ENCODE measurements at regions not wholly inside any gene's neighbourhood (a gene's known extent, or its start where the extent isn't known, plus 50 kb on each side); places are given as distances from the start of the nearest gene placed in this dataset.

DNA sequence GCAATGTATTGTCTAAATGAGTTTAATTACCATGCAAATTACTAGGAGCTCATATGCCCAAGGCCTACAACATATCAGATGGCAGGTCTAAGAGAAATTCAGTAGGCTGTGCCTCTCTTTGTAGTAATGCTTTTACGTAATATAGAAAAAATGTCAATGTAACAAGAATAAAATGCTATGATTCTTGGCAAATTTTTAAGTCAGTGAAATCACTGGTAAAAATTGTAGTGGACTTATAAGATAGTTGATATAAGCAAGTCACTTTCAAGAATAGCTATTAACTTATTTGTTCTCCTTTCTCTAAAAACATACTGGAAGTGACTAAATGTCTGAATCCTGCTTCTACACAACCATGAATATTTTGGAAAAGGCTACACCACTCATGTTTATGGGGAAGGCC is 707.8 kb downstream of the TUSC7 start:
- peak; percentile 26 for DNase-seq

DNA sequence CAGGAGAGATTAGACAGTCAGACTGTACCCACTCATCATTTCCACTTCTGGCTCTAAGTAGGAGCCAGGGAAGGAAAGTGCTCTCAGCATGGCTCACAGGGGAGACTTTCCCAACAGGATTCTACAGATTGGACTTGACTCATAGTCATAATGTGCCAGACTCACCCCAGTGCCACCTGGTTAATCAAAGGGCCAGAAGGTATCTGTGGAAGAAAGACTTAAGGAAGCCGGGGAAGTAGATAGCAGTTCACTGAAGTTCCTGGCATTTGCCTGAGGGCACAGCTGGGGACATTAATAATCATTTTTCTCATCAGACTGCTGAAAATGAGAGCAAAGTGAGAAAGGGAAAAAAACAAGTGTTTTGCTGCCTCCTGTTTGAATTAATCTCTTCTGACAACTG is 717.5 kb downstream of the TUSC7 start:
- DNase-seq: no peak

DNA sequence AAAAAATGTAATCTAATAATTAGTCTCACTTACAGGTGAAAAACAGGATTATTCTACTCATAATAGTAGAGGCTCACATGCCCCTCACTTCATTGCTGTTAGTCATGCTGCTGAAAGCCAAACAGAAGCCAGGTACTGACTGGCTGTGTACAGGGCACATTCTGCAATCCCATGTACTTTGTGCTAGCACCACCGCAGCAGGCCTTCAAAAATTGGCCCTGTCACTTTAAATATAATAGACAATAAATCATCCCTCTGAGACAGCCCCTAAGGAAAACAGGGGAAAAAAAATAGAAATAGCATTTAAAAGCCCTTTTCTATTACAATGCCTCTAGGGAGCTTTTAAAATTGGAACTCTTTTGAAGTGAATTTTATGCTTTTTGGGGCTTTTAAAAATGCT is 723.8 kb downstream of the TUSC7 start:
- DNase-seq: no peak

DNA sequence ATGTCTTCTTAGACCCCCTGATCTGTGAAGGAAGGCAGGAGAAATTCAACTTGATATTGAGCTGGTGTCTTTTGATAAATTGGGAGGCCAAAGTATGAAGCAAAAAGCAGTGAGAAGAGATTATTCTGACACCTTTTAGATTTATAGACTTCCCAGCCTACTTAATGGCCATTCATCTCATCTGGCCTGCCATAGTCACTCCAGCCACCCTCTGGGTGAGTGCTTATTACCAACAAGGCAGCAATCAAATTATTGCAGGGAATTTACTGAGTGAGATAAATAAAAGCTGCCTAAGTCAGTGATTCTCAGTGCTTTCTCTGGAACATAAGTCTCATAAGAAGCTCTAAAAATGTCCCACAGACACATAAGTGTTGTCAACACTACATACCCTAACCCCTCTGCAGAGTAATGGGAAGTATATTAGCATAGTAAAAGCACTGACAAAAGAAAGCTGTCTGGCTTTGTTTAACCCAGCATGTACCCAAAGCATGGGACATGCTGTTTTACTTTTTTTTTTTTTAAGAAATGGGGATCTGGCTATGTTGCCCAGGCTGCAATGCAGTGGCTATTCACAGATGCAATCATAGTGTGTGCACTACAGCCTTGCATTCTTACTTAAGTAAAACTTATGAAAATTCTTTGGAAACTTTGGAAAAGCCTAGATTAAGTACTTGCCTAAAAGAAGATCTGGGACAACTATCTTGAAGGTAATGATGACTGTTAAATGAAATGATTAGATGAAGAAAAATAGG is 725.3 kb downstream of the TUSC7 start:
- no peak for DNase-seq

DNA sequence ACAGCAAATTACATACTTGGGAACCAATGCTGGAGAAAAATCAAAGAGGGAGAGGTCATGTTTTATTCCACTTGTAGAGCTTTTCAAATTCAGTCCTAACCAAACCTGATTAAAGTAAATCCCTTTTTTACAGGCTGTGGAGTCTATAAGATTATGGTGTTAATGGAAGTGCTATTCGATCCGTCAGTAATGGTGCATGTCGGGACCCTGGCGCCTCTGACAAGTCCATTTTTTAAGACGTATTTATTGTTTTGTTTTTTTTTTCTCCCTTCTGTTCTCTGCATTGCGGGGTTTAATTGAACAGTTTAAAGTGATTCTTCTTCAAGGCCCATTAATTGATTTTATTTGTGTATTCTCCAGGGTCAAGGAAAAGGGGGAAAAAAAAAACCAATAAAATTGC is 725.9 kb downstream of the TUSC7 start:
- DNase-seq: no peak

DNA sequence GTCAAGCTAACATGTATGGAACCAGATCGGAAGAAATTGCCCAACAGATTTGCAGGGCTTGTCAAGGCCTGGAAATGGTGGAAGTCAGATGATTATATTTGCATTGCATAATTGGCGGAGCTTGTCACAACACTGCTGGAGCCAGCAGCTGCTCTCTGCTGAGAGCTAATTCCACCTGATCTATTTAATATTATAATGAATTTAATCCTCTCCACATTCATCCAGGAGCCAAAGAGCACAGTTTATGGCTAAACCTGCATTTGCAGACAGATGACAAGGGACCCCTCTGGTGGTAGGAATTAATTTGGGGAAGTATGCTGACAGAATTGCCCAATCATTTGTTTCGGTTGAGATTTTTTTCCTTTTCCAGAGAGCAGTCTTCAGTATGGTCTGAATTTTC is 730.2 kb downstream of the TUSC7 start:
- DNase-seq: peak; percentile 31

DNA sequence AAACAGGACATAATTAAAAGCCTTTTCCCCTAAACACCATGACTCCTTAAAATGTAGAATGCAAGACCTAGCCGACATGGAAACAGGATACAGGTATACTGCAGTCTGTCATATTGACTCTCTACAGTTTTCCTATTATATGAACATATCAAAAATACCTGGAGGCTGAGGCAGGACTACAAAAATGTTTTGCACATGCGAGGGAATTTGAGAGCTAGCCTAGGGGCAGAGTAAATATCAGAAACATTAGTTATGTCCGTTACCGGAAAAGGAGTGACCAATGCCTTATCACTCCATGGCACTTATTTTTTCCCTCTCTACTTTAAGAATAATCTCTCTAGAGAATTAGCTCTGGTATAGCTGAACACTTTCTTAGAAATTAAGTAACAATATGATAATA is 732.3 kb downstream of the TUSC7 start:
- DNase-seq: no peak

DNA sequence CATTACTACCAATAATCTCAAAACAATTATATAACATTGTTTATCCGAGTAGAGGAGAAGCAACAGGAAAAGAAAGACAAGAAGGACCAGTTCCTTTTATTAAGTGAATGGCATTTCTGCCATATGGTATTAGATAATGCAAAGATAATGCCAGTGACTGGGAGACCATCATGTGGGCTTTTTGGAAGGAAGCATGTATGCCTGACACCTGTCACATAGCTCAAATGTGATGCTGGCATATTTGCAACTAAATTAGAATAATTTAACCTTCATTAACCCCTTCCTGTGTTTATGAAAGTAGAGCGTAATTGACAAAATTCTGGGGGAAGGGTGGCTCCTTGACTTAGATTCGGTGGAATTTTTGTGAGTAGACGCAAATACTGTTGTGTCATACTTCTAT is 733.0 kb downstream of the TUSC7 start:
- DNase-seq: no peak

DNA sequence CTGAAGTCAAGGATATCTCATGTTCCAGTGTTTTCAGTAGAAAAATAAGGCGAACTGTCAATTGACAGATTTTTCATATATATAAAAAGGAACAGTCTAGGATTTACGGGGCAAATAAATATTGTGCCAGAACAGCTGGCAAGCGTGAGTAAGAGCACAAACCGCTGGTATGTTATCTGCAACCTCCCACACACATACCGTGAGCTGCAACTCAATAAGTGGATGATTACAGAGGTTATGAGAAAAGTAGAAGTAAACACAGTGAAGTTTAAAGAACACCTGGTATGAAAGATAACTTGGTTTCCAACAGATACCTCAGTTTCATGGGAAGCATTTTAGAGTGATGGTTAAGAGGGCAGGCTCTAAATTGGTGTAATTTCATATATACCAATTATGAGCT is 733.4 kb downstream of the TUSC7 start:
- DNase-seq: no peak

DNA sequence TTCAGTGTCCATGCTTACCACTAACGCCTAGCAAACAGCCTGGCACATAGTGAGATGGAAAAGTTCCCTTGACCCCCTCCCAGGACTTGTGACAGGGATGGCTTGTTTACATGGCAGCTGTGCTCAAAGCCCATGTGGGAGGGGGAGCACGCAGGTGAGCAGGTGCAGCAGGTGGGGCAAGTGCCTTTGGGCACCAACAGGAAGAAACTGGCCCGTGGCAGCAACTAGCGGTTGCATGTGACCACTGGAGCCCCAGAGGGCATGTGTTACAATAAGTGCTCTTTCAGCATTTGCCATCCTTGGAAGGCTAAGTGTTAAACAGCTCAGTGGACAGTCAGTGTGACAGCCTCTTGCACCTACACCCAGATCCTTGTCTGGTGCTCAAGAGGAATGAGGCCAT is 734.6 kb downstream of the TUSC7 start:
- no peak for DNase-seq

DNA sequence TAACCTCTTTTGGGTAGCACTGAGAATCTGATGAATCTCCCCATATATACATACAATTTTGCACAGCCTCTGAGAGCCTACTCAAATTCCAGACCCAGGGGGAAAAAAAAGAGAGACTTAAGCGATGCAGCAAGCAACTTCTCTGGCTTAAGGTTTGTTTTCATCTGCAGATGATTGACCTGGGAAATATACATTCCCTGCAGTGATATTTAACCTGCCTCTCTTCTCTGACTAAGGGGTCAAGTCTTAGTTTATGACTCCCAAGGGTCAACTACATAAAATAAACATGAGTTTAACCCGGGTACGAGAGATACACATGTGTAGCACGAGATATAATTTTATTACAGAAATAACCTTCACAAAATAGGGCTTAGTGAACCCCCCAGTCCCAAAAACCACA is 737.8 kb downstream of the TUSC7 start:
- DNase-seq: no peak

DNA sequence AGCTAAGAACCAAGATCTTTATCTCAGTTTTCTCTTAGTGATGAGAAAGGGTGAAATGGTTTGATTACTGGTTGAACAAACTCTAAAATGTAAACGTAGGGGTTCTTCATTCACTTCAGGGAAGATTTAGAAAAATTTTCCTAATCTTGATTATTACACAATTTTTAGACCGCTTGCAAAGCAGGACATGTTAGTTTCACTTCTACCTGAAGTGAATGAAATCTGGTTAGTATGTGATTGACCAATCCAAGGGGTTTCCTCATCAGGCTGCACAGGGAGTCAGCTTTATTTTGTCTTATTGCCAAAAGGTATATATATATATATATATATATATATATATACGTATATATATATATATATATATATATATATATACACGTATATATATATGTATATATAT is 740.4 kb downstream of the TUSC7 start:
- no peak for DNase-seq

DNA sequence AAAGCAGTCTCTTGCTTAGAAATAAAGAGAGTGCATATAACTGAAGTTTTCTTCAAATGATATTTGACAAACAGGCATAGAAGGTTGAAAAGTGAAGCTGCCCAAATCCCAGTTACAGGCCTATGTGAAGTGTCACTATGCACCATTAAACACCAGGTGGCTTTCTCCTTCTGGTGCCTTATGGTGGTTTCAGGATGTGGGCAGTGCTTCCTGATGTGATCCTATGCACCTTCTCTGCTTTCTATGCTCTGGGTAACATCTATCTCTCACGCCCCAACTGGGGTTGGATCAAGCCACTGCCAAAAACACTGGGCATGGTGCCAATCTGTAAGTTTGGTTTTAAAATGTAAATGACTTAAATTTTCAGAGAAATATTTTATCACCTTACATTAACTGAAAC is 744.7 kb downstream of the TUSC7 start:
- no peak for DNase-seq

DNA sequence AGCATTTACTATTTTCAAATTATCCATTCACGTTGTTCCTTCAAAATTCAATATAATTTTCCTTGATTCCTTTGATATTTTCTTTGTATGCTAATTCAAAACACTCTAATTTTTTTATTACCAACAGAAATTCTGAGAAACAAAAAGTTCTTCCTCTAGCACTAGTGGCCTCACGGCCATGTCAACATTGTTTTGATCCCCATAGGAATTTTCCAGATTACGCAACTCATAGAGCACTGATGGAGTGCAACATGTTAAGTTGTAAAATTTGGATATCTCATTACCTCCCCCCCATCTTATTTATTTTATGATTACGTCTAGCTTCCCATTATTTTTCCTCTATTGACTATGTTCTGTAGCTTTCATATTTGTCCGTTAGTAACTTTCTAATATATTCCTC is 745.3 kb downstream of the TUSC7 start:
- DNase-seq: no peak

DNA sequence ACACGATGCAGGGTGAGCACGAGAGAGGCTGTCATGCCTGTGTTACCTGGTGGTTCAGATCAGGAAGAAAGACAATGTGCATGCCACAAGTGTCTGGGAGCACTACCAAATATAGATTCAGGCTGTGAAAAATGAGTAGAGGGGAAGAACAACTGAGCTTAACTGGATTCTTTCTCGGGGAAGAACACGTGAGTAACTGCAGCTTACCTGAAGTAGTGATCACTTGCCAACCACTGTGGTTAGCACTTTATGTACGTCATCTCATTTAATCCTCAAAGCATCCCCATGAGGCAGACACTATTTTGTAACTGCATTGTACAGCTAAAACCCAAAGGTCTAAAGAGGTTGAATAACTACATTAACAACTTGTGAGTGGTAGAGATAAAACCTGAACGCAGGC is 746.2 kb downstream of the TUSC7 start:
- no peak for DNase-seq

DNA sequence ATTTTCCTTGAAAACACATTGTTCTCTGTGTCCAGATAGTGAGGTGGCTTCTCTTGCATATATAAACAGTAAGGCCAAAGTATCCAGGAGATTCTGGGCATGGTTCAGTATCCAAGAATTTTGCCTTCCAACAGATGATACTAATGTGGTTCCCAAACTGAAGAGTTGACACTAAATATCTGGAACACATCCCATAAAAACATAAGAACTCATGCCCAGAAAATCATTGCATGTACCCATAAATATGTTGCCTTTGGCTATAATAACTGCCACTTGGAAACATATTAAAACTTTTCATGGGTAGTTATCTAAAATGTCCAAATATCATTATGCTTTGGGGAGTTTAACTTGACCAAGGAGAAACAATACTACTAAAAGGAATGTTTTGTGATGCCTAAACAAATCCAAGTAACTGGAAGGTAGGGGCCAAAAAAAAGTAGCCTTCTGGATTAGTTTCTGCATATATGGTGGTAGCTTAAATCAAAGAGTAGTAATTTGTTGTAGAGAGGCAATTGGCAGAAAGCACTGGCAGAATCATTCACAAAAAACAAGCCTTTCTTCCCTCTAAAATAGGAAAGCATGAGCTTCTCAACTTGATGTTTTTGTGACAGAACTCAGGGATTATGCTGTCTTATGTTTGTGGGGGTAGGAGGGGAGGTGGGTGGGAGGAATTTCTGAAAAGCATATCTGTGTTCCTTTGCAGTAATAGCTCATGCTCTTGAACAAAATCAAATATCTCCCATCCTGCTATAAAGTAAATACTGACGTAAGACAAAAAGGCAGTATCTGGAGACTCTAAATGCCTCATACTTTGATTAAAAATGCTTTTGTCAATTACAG is 753.9 kb downstream of the TUSC7 start:
- DNase-seq: peak; percentile 27

DNA sequence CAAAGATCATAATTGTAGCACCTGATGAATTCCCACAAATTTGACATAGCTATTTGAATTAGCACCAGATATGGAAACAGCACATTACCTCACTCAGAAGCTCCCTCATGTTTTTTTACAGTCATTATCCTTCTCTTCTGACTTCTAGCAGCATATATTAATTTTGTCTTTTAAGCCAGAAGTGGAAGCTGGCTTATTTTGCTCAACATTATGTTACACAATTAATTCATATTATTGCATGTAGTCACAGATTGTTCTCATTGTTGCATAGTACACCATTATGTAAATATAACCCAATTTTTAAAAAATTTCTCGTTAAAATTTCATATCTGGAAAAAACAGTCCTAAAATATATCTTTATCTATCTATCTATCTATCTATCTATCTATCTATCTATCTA is 762.3 kb downstream of the TUSC7 start:
- DNase-seq: no peak

DNA sequence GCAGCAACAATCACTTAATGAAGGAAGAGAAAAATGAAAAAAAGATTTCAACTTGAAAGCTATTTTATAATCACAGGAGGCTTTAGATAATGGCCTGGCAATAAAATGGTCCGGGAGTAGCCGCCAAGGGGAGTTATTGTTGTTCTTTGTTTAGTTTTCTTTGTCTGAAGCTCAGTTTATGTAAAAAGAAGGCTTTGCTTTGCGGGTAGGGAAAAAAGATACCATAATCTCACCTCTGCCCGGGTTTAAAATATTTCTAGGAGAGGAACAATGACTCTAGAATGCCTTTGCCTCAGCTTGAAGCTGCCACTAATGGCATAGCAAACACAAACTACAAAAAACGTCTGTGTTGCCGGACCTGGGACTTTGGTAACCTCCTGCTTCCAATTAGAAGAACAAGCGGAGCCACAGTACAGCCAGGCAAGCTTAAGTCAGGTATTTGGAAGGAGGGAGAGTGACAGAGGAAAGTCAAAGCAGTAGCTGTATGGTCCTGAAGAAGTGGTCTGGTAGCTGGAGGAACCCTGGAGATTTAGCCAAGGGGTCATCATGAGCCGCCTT is 764.5 kb downstream of the TUSC7 start:
- no peak for DNase-seq

DNA sequence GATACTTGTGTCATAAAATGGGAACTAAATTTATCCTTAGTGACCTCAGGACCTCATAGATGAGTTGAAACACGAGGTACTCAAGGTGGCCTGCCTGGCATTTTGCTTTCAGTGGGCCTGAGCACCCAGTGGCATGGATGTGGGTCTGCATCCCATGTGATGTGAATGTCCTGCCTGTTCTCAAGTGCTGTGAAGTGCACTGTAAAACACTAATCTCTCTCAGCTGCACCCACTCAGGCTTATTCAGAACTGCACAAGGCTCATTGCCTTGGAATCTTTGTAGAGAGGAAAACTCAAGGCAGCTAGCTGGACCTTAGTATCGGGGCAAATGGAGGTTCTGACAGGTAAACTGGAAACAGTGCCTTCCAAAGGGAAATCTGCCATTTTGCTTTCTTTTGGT is 767.0 kb downstream of the TUSC7 start:
- DNase-seq: no peak

DNA sequence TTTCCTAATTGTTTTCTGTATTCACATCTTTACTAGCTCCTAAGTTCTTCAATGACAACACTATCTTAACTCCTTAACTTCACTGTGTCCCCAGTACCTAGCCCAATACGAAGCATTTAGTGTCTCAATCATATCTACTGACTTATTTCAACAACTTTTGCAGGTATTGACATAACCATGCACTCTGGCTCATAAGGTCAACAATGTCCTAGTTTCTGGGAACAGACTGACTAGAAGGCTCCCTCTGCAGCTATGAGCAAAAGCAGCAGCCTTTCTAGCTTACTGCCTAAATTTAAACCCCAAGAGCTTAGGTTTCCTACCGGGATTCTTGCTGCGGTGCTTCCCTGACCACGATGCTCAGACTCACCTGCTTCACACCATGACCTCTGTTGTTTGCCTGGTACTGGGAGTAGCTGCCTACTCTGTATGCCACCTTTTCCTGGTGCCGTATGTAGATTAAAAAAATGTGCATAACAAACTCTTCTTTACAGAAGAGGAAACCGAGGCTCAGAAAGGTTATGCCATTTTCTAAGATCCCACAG is 767.7 kb downstream of the TUSC7 start:
- no peak for DNase-seq

DNA sequence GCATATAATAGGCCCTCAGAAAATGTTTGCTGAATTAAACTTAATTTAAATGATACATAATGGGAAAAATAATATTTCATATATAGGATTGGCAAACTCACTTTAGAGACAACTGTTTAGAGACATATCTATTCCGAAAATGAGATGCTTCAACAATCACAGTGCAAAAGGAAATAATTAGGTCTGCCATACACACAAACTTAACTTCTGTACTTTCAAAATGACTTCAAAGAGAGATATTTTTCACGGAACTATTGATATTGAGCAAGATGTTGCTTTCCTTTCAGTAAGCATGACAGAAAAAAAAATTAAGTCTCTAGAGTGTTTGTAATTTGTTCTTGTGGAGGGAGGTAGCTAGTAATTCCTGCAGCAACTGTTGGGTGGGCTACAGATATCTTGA is 769.5 kb downstream of the TUSC7 start:
- DNase-seq: no peak

DNA sequence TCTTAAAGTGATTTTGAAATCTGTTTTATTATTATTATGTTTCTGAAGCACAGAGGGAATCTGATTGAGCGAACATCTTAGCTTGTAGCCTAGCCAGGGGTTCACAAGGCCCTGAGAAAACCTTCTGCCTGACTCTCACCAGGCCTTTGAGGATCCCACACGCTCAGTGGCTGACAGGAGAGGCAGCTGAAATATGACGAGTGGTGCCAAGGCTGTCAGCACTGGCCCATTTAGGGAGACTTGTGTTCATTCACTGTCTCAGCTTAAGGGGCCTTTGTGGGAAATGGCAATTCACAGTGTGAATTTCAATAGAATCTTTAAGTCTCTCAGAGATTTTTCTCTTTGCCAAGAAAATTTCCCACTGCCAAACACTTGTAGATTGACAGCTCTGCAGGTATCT is 770.9 kb downstream of the TUSC7 start:
- DNase-seq: no peak

DNA sequence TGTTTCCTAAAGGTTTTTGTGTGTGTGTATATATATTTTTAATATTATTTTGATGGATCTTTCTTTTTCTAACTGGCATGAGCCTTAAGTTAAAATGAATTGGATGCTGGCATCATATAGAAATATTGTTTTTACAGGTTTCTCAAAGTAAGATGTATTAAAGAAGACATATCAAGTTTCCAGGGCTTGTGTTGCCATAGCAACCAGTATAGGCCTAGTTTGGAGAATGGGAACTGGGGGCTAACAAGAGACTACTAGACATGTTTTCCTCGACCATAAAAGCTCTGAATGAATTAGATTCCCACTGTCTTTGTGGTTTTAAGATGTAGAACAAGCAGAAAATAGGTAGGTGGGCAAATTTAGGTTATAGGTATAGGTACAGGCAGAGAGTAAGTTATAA is 771.4 kb downstream of the TUSC7 start:
- no peak for DNase-seq

DNA sequence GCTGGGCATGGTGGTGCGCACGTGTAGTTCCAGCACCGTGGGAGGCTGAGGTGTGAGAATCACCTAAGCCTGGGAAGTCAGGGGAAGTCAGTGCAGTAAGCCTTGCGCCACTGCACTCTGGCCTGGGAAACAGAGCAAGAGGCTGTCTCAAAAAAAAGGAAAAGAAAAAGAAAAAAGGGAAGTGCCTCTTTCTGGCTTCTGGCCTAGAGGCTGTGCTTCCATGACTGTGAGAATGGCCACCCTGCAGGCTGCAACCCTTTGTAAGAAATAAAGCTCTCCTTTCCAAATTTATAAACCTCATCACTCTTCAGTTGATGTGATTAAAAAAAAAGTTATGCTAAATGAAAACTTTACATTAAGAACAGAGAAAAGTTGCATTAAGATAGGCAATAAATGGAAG is 774.3 kb downstream of the TUSC7 start:
- no peak for DNase-seq
